HEK293T (cell line): ENCODE measurements at regions not wholly inside any gene's neighbourhood (a gene's known extent, or its start where the extent isn't known, plus 50 kb on each side); places are given as distances from the start of the nearest gene placed in this dataset.

Source experiments
- CTCF ChIA-PET: fragments of 350-600 bp; formaldehyde crosslinking; extraction: SDS; loops from one replicate; lab custom pipeline; 2021; ENCODE audit warnings: antibody characterized with exemption, inconsistent platforms; lab: Yijun Ruan, JAX
- POLR2A ChIA-PET: fragments of 350-600 bp; formaldehyde crosslinking; extraction: SDS; loops from one replicate; lab custom pipeline; 2020; ENCODE audit warnings: antibody characterized with exemption, inconsistent platforms; lab: Yijun Ruan, JAX
- DNase-seq: peaks from one replicate; pipeline ENCODE4 v3.0.0; 2012; ENCODE audit warnings: mixed read lengths; ENCODE audit errors: extremely low spot score
- ARNT ChIP-seq: fragments of 450-650 bp; IDR thresholded peaks from 2 replicates; pipeline ENCODE4 v1.6.1; 2017; ENCODE audit warnings: mild to moderate bottlenecking
- BHLHE40 ChIP-seq: fragments of 450-650 bp; IDR thresholded peaks from 2 replicates; pipeline ENCODE4 v1.6.1; 2016; ENCODE audit warnings: mild to moderate bottlenecking, moderate library complexity, borderline replicate concordance
- CTBP1 ChIP-seq: fragments of 450-650 bp; IDR thresholded peaks from 2 replicates; pipeline ENCODE4 v1.6.1; 2016; ENCODE audit warnings: borderline replicate concordance
- ELF4 ChIP-seq: fragments of 450-650 bp; IDR thresholded peaks from 2 replicates; pipeline ENCODE4 v1.6.1; 2017; ENCODE audit warnings: antibody characterized with exemption
- FOXA1 ChIP-seq: fragments of 450-650 bp; IDR thresholded peaks from 2 replicates; pipeline ENCODE4 v1.6.1; 2016; ENCODE audit warnings: mild to moderate bottlenecking
- FOXK2 ChIP-seq: fragments of 450-650 bp; IDR thresholded peaks from 2 replicates; pipeline ENCODE4 v1.6.1; 2016; ENCODE audit warnings: mild to moderate bottlenecking
- FOXM1 ChIP-seq: fragments of 450-650 bp; IDR thresholded peaks from 2 replicates; pipeline ENCODE4 v1.6.1; 2017; ENCODE audit warnings: mild to moderate bottlenecking, borderline replicate concordance
- HDGF ChIP-seq: fragments of 450-650 bp; IDR thresholded peaks from 2 replicates; pipeline ENCODE4 v1.6.1; 2017; ENCODE audit warnings: antibody characterized with exemption, borderline replicate concordance
- L3MBTL2 ChIP-seq: fragments of 450-650 bp; conservative IDR thresholded peaks from 2 replicates; pipeline ENCODE4 v1.6.1; 2016; ENCODE audit warnings: mild to moderate bottlenecking
- LEF1 ChIP-seq: fragments of 450-650 bp; IDR thresholded peaks from 2 replicates; pipeline ENCODE4 v1.6.1; 2017; ENCODE audit warnings: mild to moderate bottlenecking, borderline replicate concordance
- NFRKB ChIP-seq: fragments of 450-650 bp; IDR thresholded peaks from 2 replicates; pipeline ENCODE4 v1.6.1; 2016; ENCODE audit warnings: mild to moderate bottlenecking, moderate library complexity
- SP1 ChIP-seq: fragments of 450-650 bp; IDR thresholded peaks from 2 replicates; pipeline ENCODE4 v1.6.1; 2017
- SUZ12 ChIP-seq: fragments of 450-650 bp; IDR thresholded peaks from 2 replicates; pipeline ENCODE4 v1.6.1; 2016; ENCODE audit warnings: mild to moderate bottlenecking
- TARDBP ChIP-seq: fragments of 450-650 bp; IDR thresholded peaks from 2 replicates; pipeline ENCODE4 v1.6.1; 2016
- ZNF384 ChIP-seq: fragments of 450-650 bp; IDR thresholded peaks from 2 replicates; pipeline ENCODE4 v1.6.1; 2016
- TF ChIP-seq, protein P1 (sequence below): fragments of 450-650 bp; IDR thresholded peaks from 2 replicates; pipeline ENCODE4 v1.6.1; 2016

GRCh38 chr6:14921170-14921569, 324.7 kb upstream of the JARID2 start:
- ChIA-PET CTCF (no interaction called here), POLR2A (no interaction called here)

DNA sequence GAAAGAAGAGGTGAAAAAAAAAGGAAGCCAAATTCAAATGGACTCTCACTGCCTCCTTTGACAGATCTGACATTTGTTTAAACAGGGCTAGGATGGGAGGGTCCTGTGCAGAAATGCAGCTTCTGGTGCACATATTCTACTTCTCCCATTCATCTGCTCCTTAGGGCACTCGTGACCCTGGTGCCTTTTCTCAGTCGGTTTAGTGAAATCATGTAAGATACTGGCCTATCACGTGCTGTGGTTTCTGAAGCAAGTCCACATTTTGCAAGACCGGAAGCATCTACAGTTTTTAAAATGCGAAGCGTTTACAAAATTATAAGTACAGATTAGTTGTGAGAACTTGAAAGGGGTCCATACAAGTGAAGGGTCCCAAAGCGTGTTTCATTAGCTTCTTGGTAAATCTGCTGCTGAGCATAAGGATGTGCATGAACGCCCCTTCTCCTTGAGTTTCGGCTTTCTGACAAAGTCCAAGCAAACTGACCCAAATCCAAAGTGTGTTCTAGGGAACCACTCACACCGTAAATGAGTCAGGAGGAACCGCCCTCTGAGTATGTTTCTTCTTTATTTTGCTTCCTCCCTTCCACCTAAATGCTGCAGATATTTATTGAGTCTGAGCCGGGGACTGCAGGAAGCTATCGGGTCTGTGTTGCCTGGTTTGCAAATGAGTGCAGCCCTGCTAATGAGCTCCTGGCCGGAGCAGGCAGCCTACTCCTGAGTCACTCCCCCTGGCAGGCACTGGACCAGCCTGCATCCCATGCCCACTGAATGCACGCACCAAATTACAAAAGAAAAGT, 323.8 kb upstream of the JARID2 start:
- ChIA-PET CTCF (interaction anchor here (0.5 kb wide), 1 partner anchor 686 kb away, joined by 3 read pairs; no protein-coding TSS in a partner anchor), POLR2A (interaction anchor here (0.8 kb wide), 1 partner anchor 131 kb away, joined by 3 read pairs; no protein-coding TSS in a partner anchor)
- TF ChIP-seq HDGF (no peak), FOXM1 (no peak)
- no peak for DNase-seq

More at GRCh38 chr6:14921170-14921569, 324.7 kb upstream of the JARID2 start:
- no peak for TF ChIP-seq BHLHE40
- TF ChIP-seq CTBP1, result no peak
- TF ChIP-seq FOXK2, result no peak
- TF ChIP-seq SP1, result no peak
- no peak for TF ChIP-seq LEF1
- no peak for TF ChIP-seq TARDBP
- no peak for TF ChIP-seq ELF4
- no peak for TF ChIP-seq FOXA1
- TF ChIP-seq ZNF384, result no peak
- TF ChIP-seq NFRKB, result no peak
- DNase-seq, result no peak

DNA sequence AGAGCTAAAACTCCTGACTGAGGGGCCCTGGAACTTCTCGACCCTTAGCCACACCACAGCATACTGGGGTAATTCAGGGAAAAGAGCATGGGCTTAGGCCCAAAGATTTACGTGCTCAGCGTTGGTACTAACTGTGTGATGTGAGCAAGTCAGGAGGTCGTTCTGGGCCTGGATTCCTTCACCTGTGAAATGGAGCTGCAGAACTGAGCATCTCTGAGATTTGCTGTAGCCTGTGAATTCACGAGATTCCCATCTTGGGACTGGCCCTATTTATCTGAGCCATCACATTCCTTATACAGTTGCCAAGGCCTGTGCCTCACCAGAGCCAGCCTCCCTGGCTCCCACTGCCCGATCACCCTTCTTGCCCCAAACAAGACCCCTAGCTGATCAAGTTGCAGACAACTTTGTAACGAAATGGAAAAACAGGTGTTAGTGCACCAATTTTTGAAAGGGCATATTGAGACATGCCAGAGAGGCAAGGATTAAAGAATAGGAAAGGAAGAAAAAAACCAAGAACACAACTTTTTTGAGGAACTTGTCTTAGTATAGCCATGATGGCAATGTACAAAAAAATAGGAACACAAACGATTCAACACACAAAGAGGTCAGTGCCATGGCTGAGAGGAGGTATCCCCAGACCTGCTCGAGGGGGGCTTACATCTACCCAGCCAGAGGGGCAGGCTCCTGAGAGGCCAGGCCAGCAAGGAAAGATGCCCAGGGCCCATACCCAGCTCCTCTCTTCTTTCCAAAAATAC, 323.0 kb upstream of the JARID2 start:
- ChIA-PET CTCF (no interaction called here), POLR2A (interaction anchor here (0.8 kb wide), 1 partner anchor 132 kb away, joined by 3 read pairs; no protein-coding TSS in a partner anchor)
- TF ChIP-seq HDGF, result no peak
- TF ChIP-seq ZNF384, result no peak
- no peak for DNase-seq

GRCh38 chr6:14924126-14925024, 321.5 kb upstream of the JARID2 start:
- ChIA-PET CTCF (no interaction called here), POLR2A (no interaction called here)
- TF ChIP-seq ELF4 (no peak), FOXK2 (no peak)
- DNase-seq, result no peak

- ChIA-PET POLR2A (no interaction called here), CTCF (no interaction called here)
- TF ChIP-seq FOXM1 (no peak), ELF4 (no peak), FOXK2 (no peak), BHLHE40 (no peak), ARNT (no peak)
- no peak for DNase-seq
Measured at GRCh38 chr6:14925025-14925698, 320.7 kb upstream of the JARID2 start.

GRCh38 chr6:14925699-14926026, 320.2 kb upstream of the JARID2 start:
- no peak for TF ChIP-seq BHLHE40
- TF ChIP-seq ELF4, result no peak
- no peak for TF ChIP-seq ARNT
- TF ChIP-seq TARDBP, result no peak
- no peak for TF ChIP-seq FOXM1
- no peak for TF ChIP-seq ZNF384
- TF ChIP-seq CTBP1, result no peak
- TF ChIP-seq, protein P1, sequence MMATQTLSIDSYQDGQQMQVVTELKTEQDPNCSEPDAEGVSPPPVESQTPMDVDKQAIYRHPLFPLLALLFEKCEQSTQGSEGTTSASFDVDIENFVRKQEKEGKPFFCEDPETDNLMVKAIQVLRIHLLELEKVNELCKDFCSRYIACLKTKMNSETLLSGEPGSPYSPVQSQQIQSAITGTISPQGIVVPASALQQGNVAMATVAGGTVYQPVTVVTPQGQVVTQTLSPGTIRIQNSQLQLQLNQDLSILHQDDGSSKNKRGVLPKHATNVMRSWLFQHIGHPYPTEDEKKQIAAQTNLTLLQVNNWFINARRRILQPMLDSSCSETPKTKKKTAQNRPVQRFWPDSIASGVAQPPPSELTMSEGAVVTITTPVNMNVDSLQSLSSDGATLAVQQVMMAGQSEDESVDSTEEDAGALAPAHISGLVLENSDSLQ, result no peak
- TF ChIP-seq SUZ12, result no peak
- no peak for TF ChIP-seq HDGF
- TF ChIP-seq SP1, result no peak
- no peak for TF ChIP-seq NFRKB
- TF ChIP-seq FOXA1, result no peak
- TF ChIP-seq FOXK2, result no peak
- no peak for TF ChIP-seq LEF1
- no peak for TF ChIP-seq L3MBTL2
- DNase-seq, result no peak
- POLR2A ChIA-PET, result no interaction called here
- CTCF ChIA-PET, result no interaction called here

DNA sequence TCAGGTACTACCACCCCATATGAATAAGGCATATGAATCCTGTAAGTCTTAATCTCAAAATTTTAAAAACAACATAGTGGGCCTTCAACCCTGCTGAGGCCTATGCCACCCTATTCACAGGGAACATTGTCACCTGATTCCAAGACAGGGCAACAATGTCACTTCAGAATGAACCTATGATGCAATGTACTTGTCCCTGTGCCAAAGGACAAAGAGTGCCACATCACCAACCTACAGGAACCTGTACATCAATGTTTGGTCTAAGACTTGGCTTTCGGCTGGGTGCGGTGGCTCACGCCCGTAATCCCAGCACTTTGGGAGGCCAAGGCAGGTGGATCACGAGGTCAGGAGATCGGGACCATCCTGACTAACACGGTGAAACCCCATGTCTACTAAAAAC, 318.5 kb upstream of the JARID2 start:
- POLR2A ChIA-PET, result no interaction called here

More for the DNA sequence above, 318.5 kb upstream of the JARID2 start:
- DNase-seq, result no peak
- CTCF ChIA-PET, result no interaction called here
- no peak for TF ChIP-seq HDGF
- no peak for TF ChIP-seq NFRKB
- no peak for TF ChIP-seq FOXK2
- TF ChIP-seq ELF4, result no peak
- TF ChIP-seq FOXA1, result no peak
- TF ChIP-seq, protein P1, result no peak
- TF ChIP-seq SUZ12, result no peak
- no peak for TF ChIP-seq CTBP1
- TF ChIP-seq TARDBP, result no peak
- no peak for TF ChIP-seq LEF1
- no peak for TF ChIP-seq FOXM1
- no peak for TF ChIP-seq BHLHE40
- no peak for TF ChIP-seq SP1
- no peak for TF ChIP-seq ARNT
- TF ChIP-seq L3MBTL2, result no peak
- no peak for TF ChIP-seq ZNF384
